Large intestine (tissue), 3 donors: ENCODE measurements at regions not wholly inside any gene's neighbourhood (a gene's known extent, or its start where the extent isn't known, plus 50 kb on each side); places are given as distances from the start of the nearest gene placed in this dataset.

Source experiments
- DNase-seq, 2 donors: peaks; one replicate each; pipeline versions ENCODE4 v3.0.0 to v3.0.0-alpha.2; 2013
- H3K27ac ChIP-seq: one replicate; pipeline ENCODE4 v1.5.1; 2013; ENCODE audit warnings: low read length
- H3K27me3 ChIP-seq: 2 replicates; pipeline ENCODE4 v1.6.1; 2013; ENCODE audit warnings: low read length; ENCODE audit not compliant: control insufficient read depth, insufficient read depth
- H3K36me3 ChIP-seq: 2 replicates; pipeline ENCODE4 v1.6.1; 2013; ENCODE audit warnings: low read length; ENCODE audit not compliant: control insufficient read depth, insufficient read depth
- H3K4me1 ChIP-seq: one replicate; pipeline ENCODE4 v1.6.1; 2013; ENCODE audit warnings: low read length; ENCODE audit not compliant: control insufficient read depth, insufficient read depth
- H3K4me3 ChIP-seq: one replicate; pipeline ENCODE4 v1.5.1; 2013; ENCODE audit warnings: low read length
- H3K9me3 ChIP-seq: one replicate; pipeline ENCODE4 v1.6.1; 2013; ENCODE audit warnings: mild to moderate bottlenecking, low read depth, low read length, moderate library complexity; ENCODE audit not compliant: control insufficient read depth
- WGBS: methylation state at CpG from one replicate; pipeline ENCODE4 v1.1.5; 2013; ENCODE audit warnings: low lambda C conversion rate; ENCODE audit not compliant: insufficient coverage; 5-methylcytosine and 5-hydroxymethylcytosine counted together

GRCh38 chr6:133100865-133101264 lies 140.3 kb upstream of the EYA4 start:
- no peak overlapping the region for H3K27ac ChIP-seq
- 100% methylated on average over 1 of the region's 3 CpGs for WGBS
- H3K27me3 ChIP-seq, result no peaks in the 10 kb centered on the region
- H3K9me3 ChIP-seq, result no peaks in the 10 kb centered on the region
- DNase-seq, result no peak
- no peaks in the 10 kb centered on the region for H3K36me3 ChIP-seq
- H3K4me1 ChIP-seq, result no peaks in the 10 kb centered on the region
- no peak overlapping the region for H3K4me3 ChIP-seq

DNA sequence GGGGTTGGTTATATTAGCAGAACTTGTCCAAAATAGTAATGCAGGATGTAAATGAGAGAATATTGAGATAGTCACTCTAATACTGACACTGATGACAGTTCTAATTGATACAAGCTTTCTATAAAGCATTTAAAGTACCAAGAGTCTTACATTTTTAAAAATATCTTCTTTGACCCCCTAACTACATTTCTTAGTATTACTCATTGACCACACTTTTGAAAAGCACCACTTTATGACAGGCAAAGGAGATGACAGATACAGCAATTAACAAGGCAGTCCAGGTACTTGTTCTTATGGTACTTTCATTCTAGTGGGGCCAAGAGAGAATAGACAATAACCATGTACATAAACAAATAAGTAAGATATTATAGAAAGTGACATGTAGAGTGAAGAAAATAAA lies 139.4 kb upstream of the EYA4 start:
- no peak overlapping the region for H3K4me3 ChIP-seq
- no peaks in the 10 kb centered on the region for H3K9me3 ChIP-seq
- no peak overlapping the region for H3K27ac ChIP-seq
- no peaks in the 10 kb centered on the region for H3K27me3 ChIP-seq
- no peaks in the 10 kb centered on the region for H3K36me3 ChIP-seq
- no peaks in the 10 kb centered on the region for H3K4me1 ChIP-seq
- DNase-seq, result no peak

DNA sequence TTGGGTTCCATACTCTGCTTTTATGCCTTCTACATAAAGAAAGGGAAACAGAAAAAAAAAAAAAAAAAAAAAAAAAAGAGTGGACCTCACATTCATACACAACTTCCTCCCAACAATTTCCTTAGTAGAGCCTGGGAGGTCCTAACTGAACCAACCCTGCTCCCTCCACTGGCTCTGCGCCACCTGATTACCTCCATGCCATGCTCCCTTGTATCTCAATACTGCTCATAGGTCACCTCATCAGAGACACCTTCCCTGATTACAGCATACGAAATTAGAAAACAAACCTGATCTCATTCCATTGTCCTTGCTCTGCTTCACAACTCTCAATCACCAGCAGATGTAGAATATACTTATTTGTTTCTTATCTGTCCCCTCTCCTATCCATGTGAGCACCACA lies 134.2 kb upstream of the EYA4 start:
- no peak for DNase-seq
- no peaks in the 10 kb centered on the region for H3K4me1 ChIP-seq
- no peaks in the 10 kb centered on the region for H3K36me3 ChIP-seq
- WGBS, result no CpG with 5 or more reads among the region's 2 CpGs
- H3K27me3 ChIP-seq, result no peaks in the 10 kb centered on the region
- H3K9me3 ChIP-seq, result no peaks in the 10 kb centered on the region
- H3K4me3 ChIP-seq, result no peak overlapping the region
- no peak overlapping the region for H3K27ac ChIP-seq

GRCh38 chr6:133108419-133108818 lies 132.7 kb upstream of the EYA4 start:
- DNase-seq, result no peak
- WGBS, result 72% methylated on average over 2 of the region's 2 CpGs
- Histone ChIP-seq H3K27ac (no peak overlapping the region), H3K9me3 (no peaks in the 10 kb centered on the region), H3K27me3 (no peaks in the 10 kb centered on the region), H3K36me3 (no peaks in the 10 kb centered on the region), H3K4me1 (no peaks in the 10 kb centered on the region), H3K4me3 (no peak overlapping the region)

GRCh38 chr6:133114973-133115372 lies 126.2 kb upstream of the EYA4 start:
- H3K4me1 ChIP-seq, result no peaks in the 10 kb centered on the region
- DNase-seq, result no peak
- H3K27ac ChIP-seq, result no peak overlapping the region
- H3K9me3 ChIP-seq, result no peaks in the 10 kb centered on the region
- no peaks in the 10 kb centered on the region for H3K36me3 ChIP-seq
- H3K4me3 ChIP-seq, result no peak overlapping the region
- no CpG with 5 or more reads among the region's 1 CpG for WGBS
- H3K27me3 ChIP-seq, result no peaks in the 10 kb centered on the region

DNA sequence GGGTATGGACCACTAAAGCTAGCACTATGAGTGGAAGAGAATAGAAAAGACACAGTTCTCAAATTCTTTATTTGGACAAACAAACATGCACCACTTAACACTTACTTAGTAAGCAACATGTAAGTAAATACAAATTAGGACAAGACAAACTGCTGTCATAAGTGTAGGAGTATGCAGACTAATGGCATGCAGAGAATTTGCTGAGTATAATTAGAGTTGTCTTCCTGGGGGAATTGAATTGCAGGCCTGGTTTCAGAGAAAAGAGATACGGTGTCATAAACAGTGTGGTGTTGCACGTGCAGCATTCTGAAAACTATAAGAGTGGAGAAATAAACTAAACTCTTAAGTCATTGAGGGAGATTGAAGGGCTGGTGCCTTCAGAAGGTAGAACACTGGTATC lies 125.2 kb upstream of the EYA4 start:
- Histone ChIP-seq H3K4me1 (no peaks in the 10 kb centered on the region), H3K27ac (no peak overlapping the region), H3K9me3 (no peaks in the 10 kb centered on the region), H3K36me3 (no peaks in the 10 kb centered on the region), H3K4me3 (no peak overlapping the region), H3K27me3 (no peaks in the 10 kb centered on the region)
- WGBS, result no CpG with 5 or more reads among the region's 2 CpGs
- DNase-seq, result no peak

GRCh38 chr6:133128191-133128590 lies 113.0 kb upstream of the EYA4 start:
- Histone ChIP-seq H3K4me3 (no peak overlapping the region), H3K36me3 (no peaks in the 10 kb centered on the region), H3K27me3 (no peaks in the 10 kb centered on the region), H3K27ac (no peak overlapping the region), H3K4me1 (no peaks in the 10 kb centered on the region), H3K9me3 (no peaks in the 10 kb centered on the region)
- no CpG with 5 or more reads among the region's 2 CpGs for whole genome bisulfite sequencing
- no peak for DNase-seq

GRCh38 chr6:133129556-133129955 lies 111.6 kb upstream of the EYA4 start:
- H3K27ac ChIP-seq, result no peak overlapping the region
- no peak for DNase-seq
- no CpG with 5 or more reads among the region's 1 CpG for WGBS
- H3K9me3 ChIP-seq, result no peaks in the 10 kb centered on the region
- no peaks in the 10 kb centered on the region for H3K4me1 ChIP-seq
- H3K27me3 ChIP-seq, result no peaks in the 10 kb centered on the region
- no peaks in the 10 kb centered on the region for H3K36me3 ChIP-seq
- H3K4me3 ChIP-seq, result no peak overlapping the region

- DNase-seq, result no peak
- WGBS, result no CpG with 5 or more reads among the region's 2 CpGs
- no peaks in the 10 kb centered on the region for H3K4me1 ChIP-seq
- no peak overlapping the region for H3K4me3 ChIP-seq
- no peaks in the 10 kb centered on the region for H3K36me3 ChIP-seq
- H3K27ac ChIP-seq, result no peak overlapping the region
- H3K27me3 ChIP-seq, result no peaks in the 10 kb centered on the region
- H3K9me3 ChIP-seq, result no peaks in the 10 kb centered on the region
Observed at GRCh38 chr6:133130863-133131262, 110.3 kb upstream of the EYA4 start.

DNA sequence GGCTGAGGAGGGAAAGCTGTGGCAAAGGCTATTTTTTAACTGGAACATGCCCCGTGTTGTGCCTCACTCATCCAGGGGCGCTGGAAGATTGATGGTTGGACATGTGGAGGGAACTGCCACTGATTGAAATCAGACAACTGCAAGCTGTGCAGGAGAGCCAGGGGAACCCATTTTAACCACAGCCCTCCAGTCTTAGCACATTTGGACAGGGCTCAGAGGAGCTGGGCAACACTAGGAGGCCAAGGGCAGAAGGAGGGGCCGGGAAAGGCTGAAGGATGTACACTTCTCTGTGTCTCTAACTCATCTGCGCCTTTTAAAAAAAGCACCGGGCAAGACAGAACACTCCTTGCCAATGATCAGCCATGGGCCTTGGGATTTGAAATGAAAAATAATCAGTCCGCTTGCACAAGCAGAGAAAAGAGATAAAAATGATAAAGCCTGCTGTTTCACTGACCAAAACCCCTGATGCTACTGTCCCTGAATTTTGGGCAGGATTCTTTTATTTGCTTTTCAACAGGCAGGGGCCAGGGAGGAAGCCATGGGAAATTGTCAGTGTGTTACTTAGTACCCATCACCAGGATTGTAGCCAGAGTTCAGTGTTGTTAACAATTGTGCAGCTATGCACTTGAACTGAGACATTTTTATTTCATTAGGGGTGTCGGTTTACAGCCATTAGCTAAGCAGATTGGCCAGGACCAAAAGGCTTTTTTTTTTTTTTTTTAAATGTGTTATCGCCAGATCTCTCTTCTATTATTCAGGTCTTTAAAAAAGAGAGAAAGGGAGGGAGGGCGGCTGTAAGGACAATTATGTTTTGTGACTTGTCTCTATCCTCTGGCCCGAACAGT lies 109.3 kb upstream of the EYA4 start:
- 60% methylated on average over 1 of the region's 10 CpGs for WGBS
- H3K36me3 ChIP-seq, result no peaks in the 10 kb centered on the region
- no peak overlapping the region for H3K27ac ChIP-seq
- DNase-seq, result peak in 1 of 2 donors; percentile 5
- H3K9me3 ChIP-seq, result no peaks in the 10 kb centered on the region
- H3K4me3 ChIP-seq, result no peak overlapping the region
- no peaks in the 10 kb centered on the region for H3K4me1 ChIP-seq
- no peaks in the 10 kb centered on the region for H3K27me3 ChIP-seq

DNA sequence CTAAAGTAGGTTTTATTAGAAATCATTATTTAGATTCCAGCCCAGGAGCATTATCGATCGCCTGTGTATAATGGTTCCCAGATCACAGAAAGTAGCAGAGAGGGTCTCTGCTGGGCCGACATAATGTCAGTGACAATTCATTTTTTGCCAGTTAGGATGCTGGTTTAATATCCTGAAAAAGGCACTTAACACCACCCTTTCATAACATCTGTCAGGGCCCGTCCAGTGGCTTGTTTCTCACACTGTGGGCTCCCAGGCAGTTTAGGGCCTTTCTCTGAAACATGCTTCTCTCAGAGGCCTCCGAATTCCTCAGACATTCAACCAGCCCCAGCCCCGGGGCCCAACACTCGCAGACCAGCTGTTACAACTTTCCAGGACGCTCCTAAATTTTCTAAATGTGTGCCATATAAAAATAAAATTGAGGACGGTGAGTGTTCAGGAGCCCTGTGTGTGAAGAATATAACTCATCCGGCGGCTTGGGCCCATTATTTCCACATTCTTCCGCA lies 108.6 kb upstream of the EYA4 start:
- Histone ChIP-seq H3K36me3 (no peaks in the 10 kb centered on the region), H3K4me3 (no peak overlapping the region), H3K4me1 (no peaks in the 10 kb centered on the region), H3K9me3 (no peaks in the 10 kb centered on the region), H3K27ac (no peak overlapping the region), H3K27me3 (no peaks in the 10 kb centered on the region)
- no peak for DNase-seq
- WGBS, result 100% methylated on average over 1 of the region's 12 CpGs
